PC-9 (cell line): ENCODE measurements at regions not wholly inside any gene's neighbourhood (a gene's known extent, or its start where the extent isn't known, plus 50 kb on each side); places are given as distances from the start of the nearest gene placed in this dataset.

Experiments used
- CTCF ChIP-seq: fragments of 200-600 bp; sonication (generic); conservative IDR thresholded peaks from 2 replicates; pipeline ENCODE4 v1.6.1; 2017; ENCODE audit warnings: mixed run types, antibody characterized with exemption, mild to moderate bottlenecking, moderate library complexity
- EZH2 ChIP-seq: fragments of 200-600 bp; sonication (generic); IDR thresholded peaks from 2 replicates; pipeline ENCODE4 v1.8.0; 2017; ENCODE audit warnings: antibody characterized with exemption, low read depth

GRCh38 chr13:100755891-100756290 lies 81.3 kb upstream of the TMTC4 start:
- TF ChIP-seq CTCF (no peak), EZH2 (no peak)
